GM04503 (cell line): ENCODE measurements at regions not wholly inside any gene's neighbourhood (a gene's known extent, or its start where the extent isn't known, plus 50 kb on each side); places are given as distances from the start of the nearest gene placed in this dataset.
"Not testable (repeated sequence)": the region's sequence is repeated elsewhere in the genome, so short reads cannot be mapped to it uniquely, and the experiment has no call there.

Experiments
- DNase-seq: peaks from one replicate; pipeline ENCODE4 v3.0.0-alpha.2; 2012; ENCODE audit warnings: low read depth

DNA sequence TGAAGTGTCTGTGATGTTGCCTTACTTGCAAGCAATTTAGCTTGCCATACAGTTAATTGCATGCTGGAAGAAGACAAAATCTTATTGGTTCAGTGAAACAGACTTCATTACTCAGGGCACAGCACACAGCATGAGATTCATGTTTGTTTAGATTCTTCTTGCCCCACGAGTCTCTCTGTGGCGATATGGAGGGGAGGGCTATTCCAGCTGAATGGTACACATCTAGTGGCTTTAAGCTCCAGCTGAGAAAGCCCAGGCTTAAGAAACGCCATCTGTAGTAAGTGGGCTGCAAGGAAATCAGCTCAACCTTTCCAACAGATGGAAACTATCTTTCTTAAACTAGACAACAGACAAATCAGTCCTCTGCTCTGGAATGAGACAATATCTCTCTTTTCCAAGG, 1022.0 kb downstream of the NCAM2 start:
- DNase-seq, result no peak

DNA sequence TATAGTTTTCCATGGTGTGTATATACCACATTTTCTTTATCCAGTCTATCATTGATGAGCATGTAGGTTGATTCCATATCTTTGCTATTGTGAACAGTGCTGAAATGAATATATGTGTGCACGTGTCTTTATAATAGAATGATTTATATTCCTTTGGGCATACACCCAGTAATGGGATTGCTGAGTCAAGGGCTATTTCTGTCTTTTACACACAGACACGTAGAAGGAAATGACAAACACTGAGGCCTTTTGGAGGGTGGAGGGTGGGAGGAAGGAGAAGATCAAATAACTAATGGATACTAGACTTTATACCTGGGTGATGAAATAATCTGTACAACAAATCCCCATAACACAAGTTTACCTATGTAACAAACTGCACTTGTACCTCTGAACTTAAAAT, 1025.7 kb downstream of the NCAM2 start:
- DNase-seq, result not testable (repeated sequence)

DNA sequence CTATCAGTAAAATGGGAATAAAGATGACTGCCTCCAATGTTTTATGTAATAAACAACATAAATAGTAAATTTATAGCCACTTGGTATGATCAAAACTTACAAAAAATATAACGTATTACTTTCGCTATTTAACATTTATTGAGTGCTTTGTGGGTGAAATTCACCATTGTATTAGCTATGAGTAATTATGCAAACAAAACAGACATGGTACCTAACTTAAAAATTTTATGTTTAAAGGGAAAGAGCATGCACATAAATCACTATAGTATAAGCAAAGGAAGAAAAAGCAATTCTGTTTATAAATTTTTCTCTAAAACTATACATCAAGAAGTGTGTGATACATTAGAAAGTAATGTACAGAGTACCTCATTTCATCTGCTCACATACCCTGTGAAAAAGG, 1046.2 kb downstream of the NCAM2 start:
- DNase-seq, result no peak

DNA sequence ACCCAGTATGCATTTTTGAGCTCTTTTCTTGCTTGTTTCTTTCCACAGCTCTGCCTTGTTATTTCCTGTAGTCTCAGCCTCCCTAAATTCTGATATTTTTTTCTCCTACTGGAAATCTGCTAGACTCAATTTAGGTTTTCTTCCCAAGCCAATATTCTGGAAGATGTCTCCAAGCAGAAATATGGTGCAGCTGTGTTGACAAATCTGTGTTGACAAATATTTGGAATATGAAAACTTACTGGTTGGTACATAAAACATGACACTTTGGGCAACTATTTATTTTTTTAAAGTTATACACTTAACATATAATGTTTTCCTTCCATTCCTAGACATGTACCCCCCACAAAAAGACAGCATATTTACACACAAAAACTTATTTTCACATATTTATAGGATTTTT, 1048.4 kb downstream of the NCAM2 start:
- DNase-seq, result no peak

DNA sequence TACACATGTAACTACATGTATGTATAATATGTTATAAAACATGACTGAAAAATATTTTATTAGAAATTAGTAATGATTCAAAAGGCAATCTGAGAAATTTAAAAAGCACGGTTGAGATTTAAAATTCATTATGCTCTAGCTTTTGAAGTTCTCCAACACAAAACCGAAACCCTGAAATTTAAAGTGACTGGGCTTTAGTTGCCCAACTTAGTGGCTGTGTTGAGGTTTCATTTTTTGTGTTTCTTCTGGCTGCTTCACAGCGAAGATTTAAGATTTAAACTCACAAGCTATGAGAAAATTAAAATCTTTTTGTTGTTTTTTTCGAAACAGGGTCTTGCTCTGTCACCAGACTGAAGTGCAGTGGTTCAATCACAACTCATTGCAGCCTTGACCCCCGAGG, 1058.7 kb downstream of the NCAM2 start:
- DNase-seq, result no peak

DNA sequence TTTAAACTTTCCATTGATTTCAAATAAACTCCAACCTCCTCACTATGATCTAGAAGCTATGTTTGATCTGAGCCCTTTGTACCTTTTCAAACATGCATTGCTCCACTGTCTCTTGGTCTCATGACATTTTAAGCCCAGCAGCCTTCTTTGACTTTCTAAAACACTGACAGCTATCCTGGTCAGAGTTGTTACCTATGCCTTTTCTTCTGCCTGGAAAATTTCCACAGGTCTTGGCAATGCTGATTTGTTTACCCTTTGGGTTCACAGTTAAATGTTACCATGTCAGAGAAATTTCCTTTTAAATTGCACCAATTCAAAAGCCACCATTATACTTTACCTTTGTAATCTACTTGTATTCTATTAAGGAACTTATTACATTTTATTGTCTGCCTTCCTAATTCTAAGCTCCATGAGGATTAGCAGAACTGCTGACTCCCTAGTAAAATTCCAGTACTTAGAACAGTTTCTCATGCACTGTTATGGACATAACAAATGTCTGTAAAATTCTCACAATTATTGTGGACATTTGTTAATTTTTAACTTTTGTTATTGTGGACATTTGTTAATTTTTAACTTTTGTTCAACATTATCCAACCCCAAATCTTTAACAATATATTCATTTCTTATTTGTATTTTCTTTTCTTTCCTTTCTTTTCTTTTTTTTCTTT, 1064.4 kb downstream of the NCAM2 start:
- no peak for DNase-seq

GRCh38 chr21:22063140-22063539, 1064.9 kb downstream of the NCAM2 start:
- no peak for DNase-seq

- no peak for DNase-seq
Measured at GRCh38 chr21:22076471-22076870, 1078.3 kb downstream of the NCAM2 start.

DNA sequence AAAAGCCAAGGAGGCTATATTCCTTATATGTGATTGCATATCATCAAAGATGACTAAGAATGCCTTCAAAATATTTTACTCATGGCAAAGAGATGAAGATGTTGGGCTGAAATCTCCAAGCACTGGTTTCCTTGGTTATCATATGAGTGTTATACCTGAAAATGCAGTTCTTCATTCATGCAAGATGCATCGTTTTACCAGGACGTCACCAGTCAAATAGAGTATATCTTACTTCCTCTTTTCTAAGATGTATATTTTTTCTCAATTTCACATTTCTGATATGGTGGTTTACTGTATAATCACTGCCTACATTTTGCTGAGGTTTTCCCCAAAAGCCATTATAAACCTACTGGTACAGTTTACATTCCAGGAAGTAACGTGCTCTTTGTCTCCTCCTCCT, 1085.7 kb downstream of the NCAM2 start:
- DNase-seq, result no peak

- DNase-seq, result no peak
Measured at GRCh38 chr21:22096314-22096713, 1098.1 kb downstream of the NCAM2 start.

DNA sequence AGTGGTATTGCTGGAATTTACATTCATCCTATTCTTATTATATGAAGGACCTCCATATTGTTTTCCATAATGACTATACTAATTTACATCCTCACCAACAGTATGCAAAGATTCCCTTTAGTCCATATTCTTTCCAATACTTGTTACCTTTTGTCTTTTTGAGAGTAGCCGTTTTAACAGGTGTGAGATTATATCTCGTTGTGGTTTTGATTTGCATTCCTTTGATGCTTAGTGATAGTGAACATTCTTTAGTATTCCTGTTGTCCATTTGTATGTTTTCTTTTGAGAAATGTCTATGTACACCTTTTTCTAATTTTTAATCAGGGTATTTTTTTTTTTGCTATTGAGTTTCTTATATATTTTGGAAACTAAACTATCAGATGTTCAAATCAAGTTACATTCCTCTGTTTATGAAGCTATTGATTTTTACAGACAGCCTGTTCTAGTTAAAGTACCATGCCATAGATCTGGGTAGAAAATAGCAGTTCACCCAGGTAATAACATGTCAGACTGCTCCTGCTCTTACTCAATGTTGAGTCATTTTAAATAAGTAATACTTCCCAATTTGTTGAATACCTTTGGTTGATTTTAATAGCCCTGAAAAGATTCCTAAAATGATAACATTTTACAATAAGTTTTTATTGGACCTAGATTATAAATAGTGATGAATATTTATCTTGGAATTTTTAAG, 1108.7 kb downstream of the NCAM2 start:
- no peak for DNase-seq

GRCh38 chr21:22115746-22116145, 1117.5 kb downstream of the NCAM2 start:
- DNase-seq, result no peak

DNA sequence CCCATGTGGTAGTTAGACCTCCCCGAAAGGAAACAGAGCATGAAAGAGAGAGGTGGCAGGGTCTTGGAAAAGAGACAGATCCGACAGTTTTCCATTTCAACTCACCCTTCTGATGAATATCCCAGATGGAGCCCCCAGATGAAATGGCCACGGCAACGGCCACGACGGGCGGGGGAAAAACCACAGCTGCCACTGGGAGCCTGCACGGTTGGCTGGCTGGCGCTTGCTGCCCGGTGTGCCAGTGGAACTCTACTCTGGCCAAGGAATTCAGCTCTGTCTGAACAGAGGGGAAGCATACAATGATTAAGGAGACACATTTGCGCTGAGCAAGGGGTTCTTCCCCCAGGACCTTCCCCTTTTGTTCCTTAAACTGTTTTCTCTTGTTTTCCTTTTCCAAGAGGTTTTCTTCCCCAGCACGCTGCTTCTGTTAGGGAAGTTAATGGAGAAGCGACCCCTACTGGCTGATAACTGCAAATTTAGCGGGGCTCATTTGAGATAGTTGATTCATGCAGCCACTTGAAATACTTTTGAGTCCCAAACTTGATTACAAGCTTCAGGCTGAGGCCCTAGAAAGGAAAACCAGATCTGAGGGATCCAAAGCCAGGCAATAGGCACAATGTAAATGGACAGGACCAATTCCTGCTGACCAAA, 1122.5 kb downstream of the NCAM2 start:
- DNase-seq, result no peak

GRCh38 chr21:22125581-22125980, 1127.4 kb downstream of the NCAM2 start:
- no peak for DNase-seq

- DNase-seq, result no peak
Measured at GRCh38 chr21:22128671-22129070, 1130.5 kb downstream of the NCAM2 start.

DNA sequence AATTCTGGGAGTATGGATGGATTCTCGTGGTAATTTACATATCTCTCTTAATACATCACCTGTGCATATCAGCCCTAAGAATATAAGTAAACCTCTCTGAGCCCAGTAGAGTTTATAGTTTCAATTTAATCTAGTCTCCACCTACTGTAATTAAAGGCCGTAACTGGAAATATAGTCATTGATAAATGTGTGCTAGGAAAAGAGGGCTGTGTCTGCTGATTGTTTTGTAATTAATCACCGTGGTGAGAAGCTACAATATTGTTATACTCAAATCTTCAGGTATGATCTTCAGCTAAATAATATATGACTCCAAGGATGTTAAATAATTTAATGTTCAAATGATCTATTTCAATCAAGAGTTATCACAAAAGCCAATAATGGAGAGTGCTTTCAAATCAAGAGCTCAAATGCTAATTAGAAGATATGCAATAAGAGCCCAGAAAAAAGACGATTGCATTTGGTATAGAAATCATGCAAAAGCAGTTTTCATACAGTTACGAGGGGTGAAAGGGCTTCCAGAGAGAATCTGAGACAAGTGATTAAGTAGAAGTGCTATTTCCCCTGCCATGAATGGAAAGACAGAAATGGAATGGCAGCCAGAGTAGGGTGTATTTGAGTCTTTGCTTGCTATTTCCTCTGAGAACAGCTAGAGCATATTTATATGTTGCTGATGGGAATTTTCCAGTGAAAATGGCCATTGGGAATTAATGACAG, 1134.3 kb downstream of the NCAM2 start:
- DNase-seq, result no peak

DNA sequence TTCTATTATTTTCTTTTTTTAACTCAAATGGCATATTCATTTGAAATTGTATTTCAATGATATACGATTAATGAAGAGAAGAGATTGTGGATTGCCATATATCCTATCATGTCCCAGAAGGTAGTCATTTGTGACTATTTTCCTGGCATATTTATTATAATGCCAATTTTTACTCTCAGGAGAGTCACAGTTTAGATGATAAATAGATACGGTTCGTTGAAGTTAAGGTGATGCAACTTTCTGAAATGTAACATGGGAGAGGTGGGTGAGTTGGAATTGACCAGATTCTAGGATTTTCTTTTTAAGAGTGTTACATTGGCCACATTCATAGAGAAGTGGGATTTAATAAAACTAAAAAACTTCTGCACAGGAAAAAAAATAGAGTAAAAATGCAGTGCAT, 1138.5 kb downstream of the NCAM2 start:
- no peak for DNase-seq

GRCh38 chr21:22138297-22139016, 1140.2 kb downstream of the NCAM2 start:
- no peak for DNase-seq

DNA sequence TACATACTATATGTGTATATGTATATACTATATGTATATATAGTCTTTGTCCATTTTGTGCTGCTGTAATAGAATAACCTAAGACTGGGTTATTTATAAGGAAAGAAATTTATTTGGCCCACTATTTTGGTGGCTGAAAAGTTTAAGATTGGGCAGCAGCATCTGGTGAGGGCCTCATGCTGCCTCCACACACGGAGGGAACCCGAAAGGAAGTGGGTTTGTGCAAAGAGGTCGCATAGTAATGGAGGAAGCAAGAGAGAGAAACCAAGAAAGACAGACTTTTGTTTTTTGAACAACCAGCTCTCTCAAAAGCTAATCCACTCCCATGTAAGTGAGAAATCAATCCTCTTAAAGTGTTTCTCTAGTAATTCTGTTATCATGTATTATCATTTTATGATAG, 1147.3 kb downstream of the NCAM2 start:
- no peak for DNase-seq

- DNase-seq, result no peak
Measured at GRCh38 chr21:22154579-22155274, 1156.5 kb downstream of the NCAM2 start.

DNA sequence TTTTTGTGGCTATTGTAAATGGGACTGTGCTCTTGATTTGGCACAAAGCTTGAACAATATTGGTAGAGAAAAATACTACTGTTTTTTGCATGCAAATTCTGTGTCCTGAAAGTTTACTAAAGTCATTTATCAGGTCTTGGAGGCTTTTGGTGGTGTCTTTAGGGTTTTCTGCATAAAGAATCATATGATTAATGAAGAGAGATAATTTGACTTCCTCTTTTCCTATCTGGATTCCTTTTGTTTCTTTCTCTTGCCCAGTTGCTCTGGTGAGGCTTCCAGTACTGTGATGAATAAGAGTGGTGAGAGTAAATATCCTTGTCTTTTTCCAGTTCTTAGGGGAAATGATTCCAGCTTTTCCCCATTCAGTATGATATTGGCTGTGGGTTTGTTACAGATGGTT, 1166.7 kb downstream of the NCAM2 start:
- no peak for DNase-seq

DNA sequence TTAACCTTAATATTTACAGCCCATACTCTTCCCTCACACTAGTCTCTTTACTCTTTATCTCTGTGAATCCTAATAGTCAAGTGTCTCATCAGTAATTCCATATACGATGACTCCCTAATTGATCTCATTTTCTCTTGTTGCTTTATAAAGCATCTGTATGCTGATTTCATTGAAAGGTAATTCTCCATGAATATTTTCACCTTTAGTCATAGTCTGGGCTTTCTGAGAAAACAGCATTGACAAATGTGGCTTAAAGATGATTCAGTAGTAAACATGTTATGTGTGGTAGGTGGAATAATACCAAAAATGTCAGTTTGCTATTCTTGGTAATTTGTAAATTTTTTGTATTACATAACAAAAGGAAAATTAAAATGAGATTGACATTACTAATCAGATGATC, 1176.5 kb downstream of the NCAM2 start:
- no peak for DNase-seq
